CD4-positive, CD25-positive, alpha-beta regulatory T cell (primary cell): ENCODE measurements at regions not wholly inside any gene's neighbourhood (a gene's known extent, or its start where the extent isn't known, plus 50 kb on each side); places are given as distances from the start of the nearest gene placed in this dataset.
"Not testable (repeated sequence)": the region's sequence is repeated elsewhere in the genome, so short reads cannot be mapped to it uniquely, and the experiment has no call there.

ENCODE experiments used
- ATAC-seq, 2 donors: fragments of 150-1000 bp; cut with Tn5 transposase; one replicate each; pipeline ENCODE4 v1.10.0; 2021; ENCODE audit warnings: low read depth in 2 of 2, moderate number of reproducible peaks in 2 of 2, moderate library complexity in 1 of 2
- DNase-seq, 3 donors: peaks; one replicate each; pipeline versions ENCODE4 v3.0.0 to v3.0.0-alpha.2; 2012 to 2022; ENCODE audit warnings: mixed read lengths in 1 of 3
- H3K27ac ChIP-seq: one replicate; pipeline ENCODE4 v1.7.0; 2013; ENCODE audit warnings: mild to moderate bottlenecking, low read length; ENCODE audit not compliant: insufficient read depth, poor library complexity, severe bottlenecking
- H3K27me3 ChIP-seq: one replicate; pipeline ENCODE4 v1.7.0; 2013; ENCODE audit warnings: low read length; ENCODE audit not compliant: control insufficient read depth, insufficient read depth
- H3K36me3 ChIP-seq: one replicate; pipeline ENCODE4 v1.7.0; 2013; ENCODE audit warnings: mild to moderate bottlenecking, low read length, moderate library complexity; ENCODE audit not compliant: control insufficient read depth, insufficient read depth
- H3K4me1 ChIP-seq: 2 replicates; pipeline ENCODE4 v1.7.0; 2013; ENCODE audit warnings: mild to moderate bottlenecking, low read length; ENCODE audit not compliant: insufficient read depth, control insufficient read depth, poor library complexity, severe bottlenecking
- H3K4me3 ChIP-seq: one replicate; pipeline ENCODE4 v1.7.0; 2013; ENCODE audit warnings: low read depth, mild to moderate bottlenecking, low read length, moderate library complexity
- H3K9me3 ChIP-seq, 2 experiments: 1 replicate in 1 of 2; 2 replicates in 1 of 2; pipeline ENCODE4 v1.7.0; 2013; ENCODE audit warnings: low read length in 2 of 2, mild to moderate bottlenecking in 1 of 2, moderate library complexity in 1 of 2; ENCODE audit not compliant: control insufficient read depth in 2 of 2
- H3K27ac Mint-ChIP-seq, 3 donors: one replicate each; pipeline ENCODE4 v1.8.0; 2020 to 2022; ENCODE audit warnings: mild to moderate bottlenecking in 3 of 3, mixed read lengths in 3 of 3, moderate library complexity in 2 of 3
- H3K27me3 Mint-ChIP-seq: one replicate; pipeline ENCODE4 v1.8.0; 2022; ENCODE audit warnings: mild to moderate bottlenecking, mixed read lengths
- H3K36me3 Mint-ChIP-seq: one replicate; pipeline ENCODE4 v1.8.0; 2020; ENCODE audit warnings: mixed read lengths
- H3K4me1 Mint-ChIP-seq, 4 donors: one replicate each; pipeline ENCODE4 v1.8.0; 2020 to 2022; ENCODE audit warnings: mixed read lengths in 4 of 4, mild to moderate bottlenecking in 1 of 4
- H3K4me3 Mint-ChIP-seq, 4 donors: one replicate each; pipeline ENCODE4 v1.8.0; 2020 to 2022; ENCODE audit warnings: mild to moderate bottlenecking in 4 of 4, mixed read lengths in 4 of 4, moderate library complexity in 3 of 4
- H3K9me3 Mint-ChIP-seq, 7 donors: one replicate each; pipeline ENCODE4 v1.8.0; 2020 to 2022; ENCODE audit warnings: mixed read lengths in 7 of 7, mild to moderate bottlenecking in 3 of 7, moderate library complexity in 2 of 7

GRCh38 chr1:148219229-148219628 lies 67.1 kb upstream of the NBPF11 start:
- not testable (repeated sequence) for H3K9me3 ChIP-seq, H3K27me3 ChIP-seq, H3K4me3 ChIP-seq, H3K4me1 Mint-ChIP-seq, H3K27ac Mint-ChIP-seq, H3K36me3 ChIP-seq, H3K27ac ChIP-seq, H3K4me1 ChIP-seq, H3K36me3 Mint-ChIP-seq, H3K27me3 Mint-ChIP-seq, DNase-seq, H3K9me3 Mint-ChIP-seq, H3K4me3 Mint-ChIP-seq, ATAC-seq

GRCh38 chr1:148211191-148211590 lies 59.1 kb upstream of the NBPF11 start:
- H3K36me3 ChIP-seq, H3K27me3 ChIP-seq, H3K27ac ChIP-seq, DNase-seq, H3K27me3 Mint-ChIP-seq, H3K4me3 Mint-ChIP-seq, ATAC-seq, H3K27ac Mint-ChIP-seq, H3K9me3 ChIP-seq, H3K4me3 ChIP-seq, H3K4me1 Mint-ChIP-seq, H3K9me3 Mint-ChIP-seq, H3K36me3 Mint-ChIP-seq, H3K4me1 ChIP-seq: not testable (repeated sequence)

- H3K9me3 ChIP-seq, ATAC-seq, H3K27me3 ChIP-seq, H3K27me3 Mint-ChIP-seq, H3K4me3 ChIP-seq, H3K27ac Mint-ChIP-seq, H3K4me3 Mint-ChIP-seq, H3K36me3 Mint-ChIP-seq, H3K36me3 ChIP-seq, H3K4me1 Mint-ChIP-seq, H3K4me1 ChIP-seq, H3K9me3 Mint-ChIP-seq, H3K27ac ChIP-seq, DNase-seq: not testable (repeated sequence)
Measured at GRCh38 chr1:148210624-148211023, 58.5 kb upstream of the NBPF11 start.

- ATAC-seq, H3K9me3 ChIP-seq, DNase-seq, H3K9me3 Mint-ChIP-seq, H3K4me3 ChIP-seq, H3K4me3 Mint-ChIP-seq, H3K36me3 Mint-ChIP-seq, H3K27ac Mint-ChIP-seq, H3K27me3 ChIP-seq, H3K4me1 ChIP-seq, H3K27me3 Mint-ChIP-seq, H3K27ac ChIP-seq, H3K4me1 Mint-ChIP-seq, H3K36me3 ChIP-seq: not testable (repeated sequence)
Measured at GRCh38 chr1:148210166-148210565, 58.1 kb upstream of the NBPF11 start.

- ATAC-seq, DNase-seq, H3K9me3 ChIP-seq, H3K27ac Mint-ChIP-seq, H3K4me3 ChIP-seq, H3K4me1 Mint-ChIP-seq, H3K36me3 Mint-ChIP-seq, H3K27me3 ChIP-seq, H3K4me1 ChIP-seq, H3K27ac ChIP-seq, H3K4me3 Mint-ChIP-seq, H3K27me3 Mint-ChIP-seq, H3K36me3 ChIP-seq, H3K9me3 Mint-ChIP-seq: not testable (repeated sequence)
Measured at GRCh38 chr1:148202013-148202412, 49.9 kb upstream of the NBPF11 start.
